Thymus (tissue), 11 donors: ENCODE measurements at regions not wholly inside any gene's neighbourhood (a gene's known extent, or its start where the extent isn't known, plus 50 kb on each side); places are given as distances from the start of the nearest gene placed in this dataset.

Experiments
- DNase-seq, 9 donors: peaks; one replicate each; pipeline ENCODE4 v3.0.0-alpha.2; 2013; ENCODE audit warnings: low spot score in 9 of 9, low read depth in 6 of 9, missing footprints in 1 of 9
- H3K27ac ChIP-seq, 2 donors: one replicate each; pipeline ENCODE4 v1.5.1; 2013; ENCODE audit warnings: control low read depth in 1 of 2, low read depth in 1 of 2, low read length in 1 of 2, mild to moderate bottlenecking in 1 of 2, moderate library complexity in 1 of 2
- H3K27me3 ChIP-seq, 2 donors: one replicate each; pipeline ENCODE4 v1.5.1; 2013; ENCODE audit warnings: low read length in 1 of 2; ENCODE audit not compliant: control insufficient read depth in 2 of 2, insufficient read depth in 1 of 2
- H3K36me3 ChIP-seq, 2 donors: one replicate each; pipeline ENCODE4 v1.5.1; 2013; ENCODE audit warnings: low read length in 1 of 2, mild to moderate bottlenecking in 1 of 2, moderate library complexity in 1 of 2; ENCODE audit not compliant: control insufficient read depth in 2 of 2, insufficient read depth in 2 of 2
- H3K4me1 ChIP-seq, 2 donors: one replicate each; pipeline ENCODE4 v1.5.1; 2013; ENCODE audit warnings: low read length in 2 of 2; ENCODE audit not compliant: control insufficient read depth in 2 of 2, insufficient read depth in 2 of 2
- H3K4me3 ChIP-seq, 2 donors: one replicate each; pipeline ENCODE4 v1.5.1; 2013; ENCODE audit warnings: low read length in 2 of 2, control low read depth in 1 of 2, mild to moderate bottlenecking in 1 of 2
- H3K9me3 ChIP-seq, 2 donors: one replicate each; pipeline ENCODE4 v1.5.1; 2013; ENCODE audit warnings: low read length in 1 of 2, mild to moderate bottlenecking in 1 of 2; ENCODE audit not compliant: control insufficient read depth in 2 of 2, insufficient read depth in 1 of 2
- WGBS: extraction: QIAGEN DNeasy Blood & Tissue Kit; methylation state at CpG from one replicate; pipeline ENCODE4 v1.1.7; 2013; 5-methylcytosine and 5-hydroxymethylcytosine counted together
- donor health status: healthy.

DNA sequence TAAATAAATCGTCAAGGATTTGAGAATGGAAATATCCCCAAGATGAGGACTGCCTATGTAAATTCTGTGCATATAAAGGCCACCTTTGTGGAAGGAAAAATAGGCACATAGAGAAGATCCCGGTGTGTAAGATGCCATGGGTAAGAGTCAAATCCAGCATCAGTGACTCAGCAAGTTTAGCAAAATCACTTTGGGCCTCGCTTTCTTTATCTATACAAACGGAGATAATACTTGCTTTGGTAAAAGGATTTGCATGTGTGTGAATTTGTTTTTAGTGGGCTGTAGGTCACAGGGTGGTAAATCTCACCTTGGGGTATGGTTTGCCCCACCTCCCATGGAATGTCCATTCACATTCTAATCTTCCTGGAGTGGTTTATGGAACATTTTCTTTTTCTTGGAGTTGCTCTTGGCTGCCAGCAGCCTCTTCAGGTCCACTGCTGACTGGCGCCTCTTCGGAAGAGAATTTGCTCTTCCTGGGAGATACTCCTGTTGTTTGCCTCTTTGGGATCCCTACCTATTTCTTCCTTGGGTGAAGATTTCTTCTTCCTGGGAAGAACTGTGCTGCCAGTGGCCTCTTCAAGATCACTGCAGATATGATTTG, 587.6 kb downstream of the CDH11 start:
- Histone ChIP-seq H3K36me3 (no peaks in the 10 kb centered on the region), H3K9me3 (no peaks in the 10 kb centered on the region), H3K27ac (no peak overlapping the region), H3K4me3 (no peak overlapping the region), H3K27me3 (no peaks in the 10 kb centered on the region), H3K4me1 (no peaks in the 10 kb centered on the region)
- 92% methylated on average over 6 of the region's 6 CpGs for WGBS
- DNase-seq, result no peak

- H3K36me3 ChIP-seq, result no peaks in the 10 kb centered on the region
- no peaks in the 10 kb centered on the region for H3K4me1 ChIP-seq
- DNase-seq, result no peak
- H3K9me3 ChIP-seq, result no peaks in the 10 kb centered on the region
- H3K27me3 ChIP-seq, result no peaks in the 10 kb centered on the region
- 82% methylated on average over 9 of the region's 9 CpGs for WGBS
- H3K27ac ChIP-seq, result no peak overlapping the region
- no peak overlapping the region for H3K4me3 ChIP-seq
These were observed 589.2 kb downstream of the CDH11 start for GRCh38 chr16:64532691-64533090.

DNA sequence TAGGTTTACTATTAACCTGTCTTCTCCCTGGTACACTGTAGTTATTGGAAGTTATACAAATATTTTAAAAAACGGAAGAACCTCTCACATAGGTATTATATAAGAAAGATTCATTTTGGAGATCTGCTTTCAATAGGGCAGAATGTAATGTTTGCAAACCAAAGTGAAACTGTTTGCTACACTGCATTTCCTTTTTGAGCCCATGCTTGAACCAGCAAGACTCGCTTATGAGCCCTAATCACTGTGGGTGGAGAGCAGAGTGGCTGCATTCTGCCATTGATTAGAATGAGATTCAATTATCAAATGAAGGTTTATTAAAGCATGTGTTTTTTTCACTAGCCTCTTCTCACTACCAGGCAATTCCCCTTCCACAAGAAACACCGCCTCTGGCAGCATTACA, 589.7 kb downstream of the CDH11 start:
- Histone ChIP-seq H3K9me3 (no peaks in the 10 kb centered on the region), H3K4me3 (no peak overlapping the region), H3K4me1 (no peaks in the 10 kb centered on the region), H3K36me3 (no peaks in the 10 kb centered on the region), H3K27ac (no peak overlapping the region), H3K27me3 (no peaks in the 10 kb centered on the region)
- DNase-seq, result no peak
- WGBS, result 90% methylated on average over 3 of the region's 3 CpGs

- H3K4me3 ChIP-seq, result no peak overlapping the region
- DNase-seq, result no peak
- no peaks in the 10 kb centered on the region for H3K27me3 ChIP-seq
- WGBS, result 84% methylated on average over 3 of the region's 3 CpGs
- H3K36me3 ChIP-seq, result no peaks in the 10 kb centered on the region
- H3K9me3 ChIP-seq, result no peaks in the 10 kb centered on the region
- no peak overlapping the region for H3K27ac ChIP-seq
- H3K4me1 ChIP-seq, result no peaks in the 10 kb centered on the region
These were observed 590.5 kb downstream of the CDH11 start for GRCh38 chr16:64531401-64531800.

DNA sequence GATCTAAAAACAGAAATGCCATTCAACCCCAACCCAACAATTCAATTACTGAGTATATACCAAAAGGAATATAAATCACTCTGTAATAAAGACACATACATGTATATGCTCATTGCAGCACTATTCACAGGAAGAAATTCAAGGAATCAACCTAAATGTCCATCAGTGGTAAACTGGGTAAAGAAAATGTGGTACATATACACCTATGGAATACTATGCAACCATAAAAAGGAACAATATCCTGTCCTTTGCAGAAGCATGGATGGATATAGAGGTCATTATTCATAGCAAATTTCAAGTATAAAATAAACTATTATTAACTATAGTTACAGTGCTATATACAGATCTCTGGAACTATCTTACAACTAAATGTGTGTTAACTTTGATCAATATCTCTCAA, 599.3 kb downstream of the CDH11 start:
- Histone ChIP-seq H3K4me1 (no peaks in the 10 kb centered on the region), H3K27me3 (no peaks in the 10 kb centered on the region), H3K36me3 (no peaks in the 10 kb centered on the region), H3K9me3 (no peaks in the 10 kb centered on the region), H3K27ac (no peak overlapping the region), H3K4me3 (no peak overlapping the region)
- DNase-seq, result no peak

DNA sequence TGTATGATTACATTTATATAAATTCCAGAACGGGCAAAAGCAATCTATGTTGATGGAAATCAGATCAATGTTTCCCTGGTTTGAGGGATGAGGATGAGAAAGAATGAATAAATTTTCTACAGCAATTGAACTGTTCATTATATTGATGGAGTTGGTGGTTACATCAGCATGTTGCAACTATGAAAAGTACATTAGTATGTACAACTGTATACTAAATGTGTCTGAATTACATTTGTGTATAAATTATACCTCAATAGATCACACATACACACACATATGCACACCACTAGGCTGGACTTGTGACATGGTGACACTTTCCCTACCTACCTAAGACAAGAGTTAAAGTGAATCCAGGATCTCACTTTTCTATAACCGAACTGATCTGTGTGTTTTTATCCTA, 608.0 kb downstream of the CDH11 start:
- 86% methylated on average over 2 of the region's 2 CpGs for WGBS

GRCh38 chr16:64507240-64508024, 614.4 kb downstream of the CDH11 start:
- Histone ChIP-seq H3K27ac (no peak overlapping the region), H3K36me3 (no peaks in the 10 kb centered on the region), H3K27me3 (no peaks in the 10 kb centered on the region), H3K9me3 (peaks cover 0 to 3% of the 10 kb centered on the region in 2 donors), H3K4me1 (no peaks in the 10 kb centered on the region), H3K4me3 (no peak overlapping the region)
- 87% methylated on average over 2 of the region's 2 CpGs for WGBS
- no peak for DNase-seq

More for the DNA sequence above, 608.0 kb downstream of the CDH11 start:
- no peaks in the 10 kb centered on the region for H3K4me1 ChIP-seq
- no peak overlapping the region for H3K4me3 ChIP-seq
- no peaks in the 10 kb centered on the region for H3K9me3 ChIP-seq
- no peaks in the 10 kb centered on the region for H3K27me3 ChIP-seq
- DNase-seq, result no peak
- H3K36me3 ChIP-seq, result no peaks in the 10 kb centered on the region
- H3K27ac ChIP-seq, result no peak overlapping the region

GRCh38 chr16:64499211-64499610, 622.7 kb downstream of the CDH11 start:
- WGBS, result 95% methylated on average over 1 of the region's 1 CpG

DNA sequence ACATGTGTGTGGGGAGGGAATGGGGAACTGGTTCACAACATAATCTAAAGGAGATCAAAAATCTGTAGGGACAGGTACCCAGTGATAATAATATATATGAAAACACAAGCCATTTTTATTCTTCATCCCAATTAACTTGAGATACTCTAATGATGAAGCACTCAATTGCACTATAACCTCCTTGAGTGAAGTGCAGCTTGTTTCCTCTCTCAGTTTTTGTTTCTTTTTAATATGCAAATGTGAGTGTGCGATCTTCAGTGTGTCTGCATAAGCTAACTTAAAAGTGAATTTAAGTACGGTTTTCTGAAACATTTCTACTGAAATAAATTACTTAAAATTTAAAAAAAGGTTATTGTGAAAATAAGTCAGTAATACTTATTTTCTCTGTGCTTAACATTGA, 623.5 kb downstream of the CDH11 start:
- H3K4me3 ChIP-seq, result no peak overlapping the region
- H3K27me3 ChIP-seq, result no peaks in the 10 kb centered on the region
- 87% methylated on average over 2 of the region's 2 CpGs for WGBS
- no peak for DNase-seq
- no peaks in the 10 kb centered on the region for H3K4me1 ChIP-seq
- H3K9me3 ChIP-seq, result no peaks in the 10 kb centered on the region
- H3K36me3 ChIP-seq, result no peaks in the 10 kb centered on the region
- no peak overlapping the region for H3K27ac ChIP-seq

More at GRCh38 chr16:64499211-64499610, 622.7 kb downstream of the CDH11 start:
- DNase-seq, result no peak
- Histone ChIP-seq H3K9me3 (no peaks in the 10 kb centered on the region), H3K4me3 (no peak overlapping the region), H3K4me1 (no peaks in the 10 kb centered on the region), H3K27ac (no peak overlapping the region), H3K27me3 (no peaks in the 10 kb centered on the region), H3K36me3 (no peaks in the 10 kb centered on the region)
